Limb (tissue), 2 donors: ENCODE measurements at regions not wholly inside any gene's neighbourhood (a gene's known extent, or its start where the extent isn't known, plus 50 kb on each side); places are given as distances from the start of the nearest gene placed in this dataset.
A peak's percentile ranks its signal among the peaks of the same experiment; 100 is the strongest.

ENCODE experiments used
- DNase-seq, 2 donors: peaks; one replicate each; pipeline ENCODE4 v3.0.0-alpha.2; 2016; ENCODE audit errors: extremely low spot score in 2 of 2

DNA sequence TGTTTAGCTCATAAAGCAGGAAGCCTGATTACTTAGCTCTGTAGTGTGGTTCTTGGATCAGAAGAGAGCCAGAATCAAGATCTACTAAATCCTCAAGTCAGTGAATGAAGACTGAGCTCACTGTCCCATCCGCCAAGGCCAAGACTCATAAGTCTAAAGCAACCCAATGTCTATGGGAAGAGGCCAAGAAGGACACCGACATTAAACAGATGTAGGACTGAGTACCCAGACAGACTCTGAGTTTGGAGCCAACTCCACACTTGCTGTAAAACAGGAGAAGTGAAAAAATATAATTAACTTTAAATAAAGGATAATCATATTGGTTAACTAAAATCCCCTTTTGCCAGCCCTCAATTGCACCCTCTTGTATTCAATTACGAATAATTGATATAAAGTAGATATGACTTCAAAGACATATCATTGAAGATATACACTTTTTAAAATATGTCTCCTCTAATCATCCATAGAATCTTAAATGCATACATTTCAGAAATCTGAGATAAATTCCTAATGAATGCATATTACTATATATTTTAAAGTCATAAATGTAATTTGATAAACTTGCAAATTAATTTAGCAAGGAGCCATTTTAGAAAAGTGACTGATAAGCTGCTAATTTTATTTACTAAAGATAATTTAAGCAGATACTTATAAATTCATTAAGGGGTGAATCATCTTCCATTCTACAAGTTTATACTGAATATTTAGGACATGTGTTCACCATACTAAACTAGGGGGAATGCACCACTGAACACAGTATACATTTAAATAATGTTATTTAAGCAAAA lies 617.0 kb upstream of the ARID1B start:
- DNase-seq: no peak

DNA sequence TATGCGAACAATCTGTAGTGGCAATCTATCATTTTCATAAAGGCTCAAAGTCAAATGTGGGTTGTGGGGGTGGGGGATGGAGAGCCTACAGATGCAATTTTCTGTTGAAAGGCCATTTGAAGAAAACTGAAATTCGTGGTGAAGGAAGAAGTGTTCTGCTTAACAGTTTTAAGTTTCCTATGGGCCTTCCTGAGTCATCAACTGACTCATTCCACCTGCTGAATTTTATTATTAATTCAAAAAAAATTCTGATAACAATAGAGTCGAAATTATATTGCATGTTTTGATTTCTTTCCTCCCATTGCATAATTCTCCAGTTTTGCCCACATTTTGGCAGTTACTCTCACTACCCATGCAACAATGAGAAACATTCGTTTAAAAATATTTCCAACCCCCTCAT lies 622.3 kb upstream of the ARID1B start:
- no peak for DNase-seq

DNA sequence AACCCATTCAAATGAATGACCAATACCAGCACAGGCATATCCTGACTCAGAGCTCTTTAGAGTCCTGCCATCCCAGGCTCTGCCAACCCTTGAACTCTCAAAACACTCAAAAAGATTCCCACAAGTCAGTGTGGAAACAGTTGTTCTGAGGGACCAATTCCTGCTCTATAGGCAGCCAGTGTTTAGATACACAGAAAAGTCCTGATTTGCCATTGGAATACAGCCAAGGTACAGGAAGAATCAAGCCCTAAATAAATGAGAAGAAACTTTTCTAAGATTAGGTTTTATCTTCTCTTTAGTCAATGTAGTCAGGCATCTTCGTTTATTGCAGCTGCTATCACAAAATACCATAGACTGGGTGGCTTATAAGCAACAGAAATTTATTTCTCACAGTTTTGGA lies 626.8 kb upstream of the ARID1B start:
- DNase-seq: no peak

DNA sequence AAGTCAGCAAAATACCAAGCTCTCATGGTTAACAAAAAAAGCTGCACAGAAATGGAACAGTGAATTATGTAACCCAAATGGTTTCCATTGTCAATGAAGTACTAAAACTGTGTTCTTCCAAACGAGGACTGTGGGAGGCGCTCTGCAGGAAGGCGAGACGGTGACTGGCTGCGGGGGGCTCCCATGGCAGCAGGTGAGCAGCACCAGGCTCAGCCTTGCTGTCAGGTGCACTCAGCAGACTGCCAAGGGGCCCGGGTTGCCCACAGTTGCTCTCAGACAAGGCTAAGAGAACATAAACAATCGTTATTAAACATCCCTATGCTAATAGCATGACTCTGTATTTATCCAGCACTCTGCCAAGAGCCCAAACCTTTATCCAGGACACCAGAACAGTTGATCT lies 630.3 kb upstream of the ARID1B start:
- DNase-seq: no peak

DNA sequence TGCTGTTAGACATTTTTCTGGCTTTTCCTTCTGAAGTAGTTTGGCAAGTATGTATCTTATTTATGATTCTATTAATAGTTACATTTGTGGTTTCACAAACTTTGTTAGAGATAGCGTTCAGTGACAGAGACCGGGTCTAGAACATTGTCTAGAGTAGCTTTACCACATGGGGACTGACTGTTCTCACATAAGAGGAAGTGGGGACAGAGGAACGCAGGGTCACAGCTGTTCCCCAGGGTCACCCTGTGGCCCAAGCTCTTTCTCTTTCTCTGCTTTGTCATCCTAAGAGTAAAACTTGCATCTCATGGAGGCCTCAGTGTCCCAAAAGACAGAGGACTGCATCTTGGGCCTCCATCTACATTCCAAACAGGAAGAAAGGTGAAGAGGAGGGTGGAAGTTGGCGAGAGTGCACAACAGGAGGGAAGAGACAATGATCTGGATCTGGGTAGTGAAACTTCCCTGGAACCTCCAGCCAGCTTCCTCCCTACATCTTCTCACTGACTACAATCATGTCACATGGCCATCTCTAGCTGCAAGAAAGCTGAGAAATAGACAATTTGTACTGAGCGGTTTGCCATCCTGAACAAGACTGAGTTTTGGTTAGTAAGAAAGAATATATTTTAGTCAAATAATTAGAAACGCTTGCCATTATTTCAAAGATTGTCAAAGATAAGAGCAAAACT lies 645.8 kb upstream of the ARID1B start:
- DNase-seq: no peak

DNA sequence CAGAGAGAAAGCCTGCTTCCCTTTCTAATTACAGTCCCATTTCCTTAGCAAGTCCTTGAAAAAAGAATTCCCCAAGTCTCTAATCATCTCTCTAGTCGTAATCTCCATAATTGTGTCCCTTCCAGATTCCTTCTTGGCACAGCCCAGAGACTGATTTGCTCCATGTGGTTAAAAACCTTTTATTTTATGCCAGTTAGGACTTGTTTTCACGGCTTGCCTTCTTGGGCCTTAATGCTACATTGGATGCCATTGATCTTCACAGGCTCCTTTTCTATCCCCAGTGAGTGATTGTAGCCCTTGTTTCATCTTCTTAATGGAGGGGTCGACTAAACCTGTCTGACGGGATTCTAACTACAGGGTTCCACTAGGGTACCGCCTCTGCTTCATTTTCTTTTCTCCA lies 650.6 kb upstream of the ARID1B start:
- DNase-seq: no peak

DNA sequence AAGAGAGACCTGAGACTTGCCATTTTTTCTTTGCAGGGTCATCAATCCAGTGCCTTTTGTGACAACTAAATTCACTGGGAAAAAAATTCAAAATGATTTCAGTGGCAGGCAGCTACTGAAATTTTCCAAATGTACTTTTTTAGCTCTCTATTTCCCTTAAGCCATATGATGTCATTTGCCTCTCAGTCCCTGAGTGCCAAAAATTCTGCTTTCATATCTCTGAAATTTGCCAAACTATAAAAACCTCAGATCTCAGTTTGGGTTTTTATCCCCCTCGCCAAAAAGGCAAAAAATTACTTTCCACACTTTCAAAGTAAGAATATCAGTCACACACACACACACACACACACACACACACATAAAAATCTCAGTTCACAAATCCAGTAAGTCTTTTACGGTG lies 651.3 kb upstream of the ARID1B start:
- no peak for DNase-seq

DNA sequence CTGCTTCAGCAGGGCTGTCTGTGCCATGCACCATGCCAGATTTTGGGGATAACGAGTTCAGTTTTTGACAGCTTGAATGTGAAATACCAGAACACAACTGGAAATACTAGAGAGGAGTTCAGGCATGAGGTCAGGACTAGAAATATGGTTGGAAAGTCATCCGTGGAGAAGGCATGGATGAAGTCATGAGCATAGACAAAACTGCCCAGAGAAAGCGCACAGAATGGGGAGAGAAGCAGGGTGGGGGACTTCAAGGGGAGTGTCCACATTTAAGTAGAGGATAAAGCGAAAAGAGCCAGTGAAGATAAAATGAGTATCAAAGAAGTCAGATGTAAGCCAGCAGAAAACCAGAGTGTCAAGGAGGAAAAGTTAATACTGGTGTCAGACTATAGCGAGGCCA lies 653.4 kb upstream of the ARID1B start:
- DNase-seq: no peak

DNA sequence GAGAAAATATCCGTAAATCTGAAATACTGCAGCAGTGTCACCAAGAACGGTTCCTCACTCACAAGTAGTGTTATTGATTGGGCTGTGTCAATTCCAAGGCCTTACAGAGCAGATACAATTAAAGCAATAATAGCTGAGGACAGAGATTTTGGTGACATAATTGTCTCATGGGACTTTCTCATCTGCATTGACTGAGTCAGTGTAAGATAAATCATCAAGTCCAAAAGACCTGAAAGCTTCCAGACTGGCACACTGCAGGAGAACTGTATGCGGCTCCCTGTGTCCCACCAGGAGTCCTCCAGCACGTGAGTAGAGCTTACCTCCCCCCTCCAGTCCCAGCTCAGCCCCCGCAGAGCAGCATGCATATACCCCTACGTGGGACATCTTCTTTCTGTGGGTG lies 655.2 kb upstream of the ARID1B start:
- DNase-seq: no peak

DNA sequence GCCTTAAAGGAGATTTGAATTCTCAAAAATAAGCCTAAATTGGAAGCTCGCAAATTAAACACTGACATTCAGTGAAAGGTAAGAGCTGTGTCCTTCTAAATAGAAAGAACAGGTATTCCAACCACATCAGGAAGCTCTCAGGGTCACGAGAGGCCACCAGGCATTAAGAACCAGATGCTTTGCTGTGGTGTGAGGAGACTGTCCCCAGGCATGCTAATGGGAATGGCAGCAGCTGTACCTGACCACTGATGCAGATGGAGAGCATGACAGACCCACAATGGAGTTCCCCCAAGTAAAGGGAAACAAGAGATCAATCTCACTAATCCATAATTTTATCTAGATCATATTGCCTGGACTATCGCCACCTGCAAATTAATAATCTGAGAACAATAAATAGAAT lies 658.9 kb upstream of the NOX3 start:
- DNase-seq: no peak

DNA sequence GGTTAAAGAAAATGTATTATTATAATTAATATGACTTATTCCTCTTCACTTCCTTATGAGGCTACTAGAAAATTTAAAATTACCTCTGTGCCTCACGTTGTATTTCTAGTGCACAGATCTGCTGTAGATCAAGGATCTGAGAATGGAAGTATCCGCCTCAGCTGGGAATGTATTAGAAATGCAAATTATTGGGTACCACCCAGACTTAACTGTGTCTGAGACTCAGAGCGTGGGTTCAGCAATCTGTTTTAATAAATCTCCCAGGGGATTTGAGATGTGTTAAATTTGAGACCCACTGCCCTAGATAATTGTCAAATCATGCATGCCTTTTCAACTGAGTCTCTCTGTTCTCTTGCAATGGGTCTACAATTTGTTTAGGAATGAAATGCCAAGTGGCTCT lies 658.0 kb upstream of the NOX3 start:
- DNase-seq: no peak

DNA sequence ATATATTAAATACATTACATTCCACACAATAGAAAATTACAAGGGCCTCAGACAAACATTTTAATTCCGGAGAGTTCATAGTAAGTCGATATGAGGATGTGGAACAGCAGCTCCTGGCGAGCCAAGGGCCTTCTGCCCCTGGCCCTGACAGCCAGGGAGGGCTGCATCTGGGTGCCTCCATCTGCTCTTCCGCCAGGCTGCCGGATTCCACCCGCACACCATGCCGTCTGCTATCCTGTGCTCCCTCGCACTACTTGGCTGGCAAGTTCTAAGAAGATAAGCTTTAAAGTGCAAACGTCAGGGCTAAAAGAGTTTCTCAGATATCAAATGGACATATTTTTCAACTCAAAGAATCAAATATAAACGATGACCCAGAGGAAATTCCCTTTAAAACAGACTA lies 656.3 kb upstream of the NOX3 start:
- DNase-seq: no peak

DNA sequence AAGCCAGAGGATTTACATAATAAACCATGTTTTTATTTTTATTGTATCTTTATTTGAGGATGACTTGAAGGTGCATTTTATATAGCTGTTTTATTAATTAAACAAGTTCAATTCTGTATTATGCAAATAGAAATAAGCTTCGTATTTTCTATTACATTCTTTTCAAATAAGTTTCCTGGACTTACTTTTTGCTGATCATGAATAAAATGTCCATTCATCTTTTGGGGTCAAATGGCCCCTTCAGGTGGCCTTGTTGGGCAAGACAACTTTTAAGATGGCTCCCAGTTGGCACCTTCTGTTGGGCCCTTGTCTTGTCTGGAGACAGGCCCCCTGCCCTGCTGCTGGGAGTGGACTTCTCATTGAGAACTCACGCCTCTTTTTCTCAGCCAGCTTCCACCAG lies 654.6 kb upstream of the NOX3 start:
- DNase-seq: no peak

DNA sequence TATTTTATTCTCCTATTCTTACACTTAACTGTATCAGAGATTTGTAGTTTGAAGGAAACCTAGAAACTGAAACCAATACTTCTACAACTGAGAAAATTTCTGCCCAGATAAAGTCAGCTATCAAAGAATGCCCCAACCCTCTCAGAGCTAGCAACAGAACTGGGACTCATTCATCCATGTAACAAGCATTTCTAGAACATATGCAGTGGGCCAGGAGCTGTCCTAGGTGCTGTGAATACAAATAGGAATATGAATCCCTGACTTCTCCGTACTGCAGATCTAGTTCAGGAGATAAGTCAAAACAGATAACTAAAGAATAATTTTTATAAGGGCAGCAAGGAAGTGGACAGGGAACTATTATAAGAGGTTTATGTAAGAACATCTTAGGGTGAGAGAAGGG lies 654.1 kb upstream of the NOX3 start:
- no peak for DNase-seq

DNA sequence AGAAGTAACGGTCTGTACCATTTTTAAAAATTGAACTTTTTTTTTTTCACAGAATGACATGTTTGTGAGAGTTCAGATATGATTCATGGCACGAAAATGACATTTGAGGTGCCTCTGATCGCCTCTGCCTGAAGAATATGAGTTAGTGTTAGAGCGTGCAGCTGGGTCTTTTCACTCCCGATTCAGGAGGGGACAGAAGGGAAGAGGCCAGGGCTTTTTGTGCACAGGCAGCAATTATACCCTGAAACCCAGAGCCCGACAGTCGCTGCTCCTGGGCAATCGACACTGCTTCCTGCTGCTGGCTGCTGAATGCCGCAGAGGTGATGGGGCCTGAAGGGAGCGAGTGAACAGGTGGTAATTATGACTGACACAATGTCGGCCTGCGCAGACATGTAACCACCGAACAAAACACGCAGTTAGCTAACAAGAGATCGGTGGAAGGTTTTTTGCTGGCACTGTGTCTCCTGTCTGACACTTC lies 652.0 kb upstream of the NOX3 start:
- DNase-seq: peak in 1 of 2 donors; percentile 36

DNA sequence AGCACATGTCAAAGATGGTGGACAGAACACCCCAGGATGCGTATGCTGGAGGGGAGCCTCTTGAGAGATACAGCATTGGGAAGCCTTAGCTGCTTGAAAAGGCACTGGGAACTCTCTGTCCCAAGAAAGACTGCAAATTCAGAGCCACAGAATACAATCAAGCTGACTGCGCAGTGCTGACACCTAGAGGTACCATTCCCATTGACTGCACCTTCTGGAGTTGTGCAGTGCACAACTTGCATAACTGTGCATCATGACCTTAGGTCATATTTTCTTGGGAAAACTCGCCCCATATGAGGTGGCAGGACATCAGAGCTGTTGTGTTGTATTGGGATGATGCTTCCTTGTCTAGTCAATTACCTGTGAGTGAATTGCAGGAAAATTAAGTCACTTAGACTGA lies 646.5 kb upstream of the NOX3 start:
- DNase-seq: no peak

DNA sequence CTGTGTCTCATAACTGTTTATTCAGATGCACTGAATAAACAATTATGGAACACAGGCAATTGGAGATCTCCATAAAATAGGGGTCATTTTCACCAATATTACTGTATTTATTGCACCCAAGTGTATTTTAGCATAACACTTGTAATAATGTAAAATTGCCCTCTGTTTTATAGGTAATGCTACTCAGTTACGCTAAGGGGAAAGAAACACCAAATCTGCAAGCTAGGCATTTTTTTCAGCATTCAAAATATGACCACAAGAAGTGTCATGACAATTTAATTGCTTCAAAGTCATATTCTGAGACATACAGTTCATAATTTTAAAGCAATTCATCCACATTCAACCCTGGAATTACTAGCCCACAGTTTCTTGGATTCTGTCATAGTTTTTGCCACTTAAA lies 643.2 kb upstream of the NOX3 start:
- no peak for DNase-seq

DNA sequence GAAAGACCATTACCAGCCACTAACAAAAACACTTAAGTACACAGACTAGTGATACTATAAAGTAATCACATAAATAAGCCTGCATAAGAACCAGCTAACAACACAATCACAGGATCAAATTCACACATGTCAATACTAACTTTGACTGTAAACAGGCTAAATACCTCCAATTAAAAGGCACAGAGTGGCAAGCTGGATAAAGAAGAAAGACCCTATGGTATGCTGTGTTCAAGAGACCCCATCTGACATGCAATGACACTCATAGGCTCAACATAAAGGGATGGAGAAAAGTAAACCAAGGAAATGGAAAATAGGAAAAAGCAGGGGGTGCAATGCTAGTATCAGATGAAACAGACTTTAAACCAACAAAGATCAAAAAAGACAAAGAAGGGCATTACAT lies 631.8 kb upstream of the NOX3 start:
- no peak for DNase-seq

DNA sequence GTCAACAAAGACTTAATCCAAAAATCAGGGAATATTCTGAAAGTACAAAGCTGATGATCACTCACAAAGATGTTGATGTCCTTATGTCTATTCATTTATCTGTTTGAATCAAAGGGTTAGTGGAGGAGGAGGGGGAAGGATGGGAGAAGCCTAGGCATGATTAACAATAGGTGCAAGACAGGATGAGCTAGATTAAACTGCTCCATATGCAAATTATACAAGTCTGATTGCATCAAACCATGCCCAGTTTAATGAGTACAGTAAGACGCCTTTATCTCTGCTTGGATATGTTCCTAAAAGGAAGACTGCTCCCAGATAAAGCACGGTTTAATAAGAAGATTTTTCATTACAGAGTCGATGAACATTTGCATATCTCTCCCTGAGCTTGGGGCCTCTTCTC lies 626.4 kb upstream of the NOX3 start:
- no peak for DNase-seq

DNA sequence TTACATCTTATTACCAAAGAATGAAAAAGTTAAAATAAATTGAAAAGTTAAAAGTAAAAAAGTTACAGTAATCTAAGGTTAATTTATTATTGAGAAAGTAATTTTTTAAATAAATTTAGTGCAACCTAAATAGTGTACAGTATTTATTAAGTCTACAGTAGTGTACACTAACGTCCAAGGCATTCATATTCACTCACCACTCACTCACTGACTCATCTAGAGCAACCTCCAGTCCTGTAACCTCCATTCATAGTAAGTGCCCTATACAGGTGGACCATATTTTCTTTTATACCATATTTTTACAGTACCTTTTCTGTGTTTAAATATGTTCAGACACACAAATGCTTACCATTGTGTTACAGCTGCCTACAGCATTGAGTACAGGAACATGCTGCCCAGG lies 624.7 kb upstream of the NOX3 start:
- DNase-seq: no peak

DNA sequence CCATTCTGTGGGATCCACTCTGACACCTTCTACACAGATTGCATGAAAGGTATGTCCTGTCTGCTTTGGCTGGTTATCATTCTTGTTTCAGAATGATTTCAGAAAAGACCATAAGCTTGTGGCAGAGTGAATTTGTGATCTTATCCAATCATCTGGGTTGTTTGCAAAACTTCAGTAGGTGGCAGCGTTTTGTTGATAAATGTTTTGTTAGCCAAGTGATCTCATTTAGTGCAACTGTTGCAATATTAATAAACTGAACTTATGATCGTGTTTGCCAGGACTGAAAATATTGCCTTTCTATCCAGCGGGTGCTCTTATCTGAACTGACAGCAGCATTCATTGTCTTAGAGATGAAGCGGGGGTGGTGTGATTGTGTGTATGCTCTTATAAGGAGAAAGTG lies 613.2 kb upstream of the NOX3 start:
- no peak for DNase-seq

DNA sequence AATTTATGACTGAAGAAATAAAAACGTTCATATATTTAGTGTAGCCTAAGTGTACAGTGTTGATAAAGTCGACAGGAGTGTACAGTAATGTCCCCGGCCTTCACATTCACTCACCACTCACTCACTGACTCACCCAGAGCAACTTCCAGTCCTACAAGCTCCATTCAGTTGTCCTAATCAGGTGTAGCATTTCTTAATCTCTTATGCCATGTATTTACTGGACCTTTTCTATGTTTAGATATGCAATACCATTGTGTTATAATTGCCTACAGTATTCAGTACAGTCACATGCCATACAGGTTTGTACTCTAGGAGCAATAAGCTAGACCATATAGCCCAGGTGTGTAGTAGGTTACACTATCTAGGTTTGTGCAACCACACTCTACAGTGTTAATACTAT lies 610.2 kb upstream of the NOX3 start:
- DNase-seq: no peak

DNA sequence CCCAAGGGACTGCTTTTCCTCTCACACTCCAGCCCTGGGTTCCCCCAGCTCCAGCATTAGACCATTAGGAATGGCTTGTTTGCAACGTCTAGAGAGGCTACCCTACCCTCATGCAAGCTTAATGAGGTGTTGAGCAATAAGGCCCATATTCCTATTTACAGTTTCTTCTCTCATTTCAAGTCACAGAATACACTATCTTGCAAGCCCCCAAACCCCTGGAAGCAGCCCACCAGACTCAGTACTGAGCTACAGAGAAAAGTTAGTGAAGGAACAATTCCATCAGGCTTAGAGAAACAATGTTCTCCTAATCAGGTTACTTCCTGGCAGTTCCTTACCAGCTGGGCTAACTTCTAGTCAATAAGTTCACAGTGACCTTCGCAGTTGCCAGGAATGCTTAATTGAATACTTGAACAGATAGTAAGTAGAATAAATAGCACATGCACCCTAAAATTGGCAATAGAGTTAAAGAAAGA lies 606.5 kb upstream of the NOX3 start:
- no peak for DNase-seq
